ENCODE measurements at regions not wholly inside any gene's neighbourhood (a gene's known extent, or its start where the extent isn't known, plus 50 kb on each side); places are given as distances from the start of the nearest gene placed in this dataset.

- no peak for TF ChIP-seq RARB (CRISPR knock-in tag; IDR thresholded peaks at IDR 0.05)
- TF ChIP-seq OSR1 (CRISPR knock-in tag; IDR thresholded peaks at IDR 0.05), result no peak
- TF ChIP-seq, protein P1, sequence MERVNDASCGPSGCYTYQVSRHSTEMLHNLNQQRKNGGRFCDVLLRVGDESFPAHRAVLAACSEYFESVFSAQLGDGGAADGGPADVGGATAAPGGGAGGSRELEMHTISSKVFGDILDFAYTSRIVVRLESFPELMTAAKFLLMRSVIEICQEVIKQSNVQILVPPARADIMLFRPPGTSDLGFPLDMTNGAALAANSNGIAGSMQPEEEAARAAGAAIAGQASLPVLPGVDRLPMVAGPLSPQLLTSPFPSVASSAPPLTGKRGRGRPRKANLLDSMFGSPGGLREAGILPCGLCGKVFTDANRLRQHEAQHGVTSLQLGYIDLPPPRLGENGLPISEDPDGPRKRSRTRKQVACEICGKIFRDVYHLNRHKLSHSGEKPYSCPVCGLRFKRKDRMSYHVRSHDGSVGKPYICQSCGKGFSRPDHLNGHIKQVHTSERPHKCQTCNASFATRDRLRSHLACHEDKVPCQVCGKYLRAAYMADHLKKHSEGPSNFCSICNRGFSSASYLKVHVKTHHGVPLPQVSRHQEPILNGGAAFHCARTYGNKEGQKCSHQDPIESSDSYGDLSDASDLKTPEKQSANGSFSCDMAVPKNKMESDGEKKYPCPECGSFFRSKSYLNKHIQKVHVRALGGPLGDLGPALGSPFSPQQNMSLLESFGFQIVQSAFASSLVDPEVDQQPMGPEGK (CRISPR knock-in tag; IDR thresholded peaks at IDR 0.05; ENCODE audit: borderline replicate concordance), result no peak
- TF ChIP-seq CSDC2 (CRISPR knock-in tag; IDR thresholded peaks at IDR 0.05), result no peak
- TF ChIP-seq ZFP3 (CRISPR knock-in tag; IDR thresholded peaks at IDR 0.05), result no peak
- TF ChIP-seq POU6F1 (CRISPR knock-in tag; IDR thresholded peaks at IDR 0.05; ENCODE audit: borderline replicate concordance, low read depth), result no peak
- TF ChIP-seq, protein P2, sequence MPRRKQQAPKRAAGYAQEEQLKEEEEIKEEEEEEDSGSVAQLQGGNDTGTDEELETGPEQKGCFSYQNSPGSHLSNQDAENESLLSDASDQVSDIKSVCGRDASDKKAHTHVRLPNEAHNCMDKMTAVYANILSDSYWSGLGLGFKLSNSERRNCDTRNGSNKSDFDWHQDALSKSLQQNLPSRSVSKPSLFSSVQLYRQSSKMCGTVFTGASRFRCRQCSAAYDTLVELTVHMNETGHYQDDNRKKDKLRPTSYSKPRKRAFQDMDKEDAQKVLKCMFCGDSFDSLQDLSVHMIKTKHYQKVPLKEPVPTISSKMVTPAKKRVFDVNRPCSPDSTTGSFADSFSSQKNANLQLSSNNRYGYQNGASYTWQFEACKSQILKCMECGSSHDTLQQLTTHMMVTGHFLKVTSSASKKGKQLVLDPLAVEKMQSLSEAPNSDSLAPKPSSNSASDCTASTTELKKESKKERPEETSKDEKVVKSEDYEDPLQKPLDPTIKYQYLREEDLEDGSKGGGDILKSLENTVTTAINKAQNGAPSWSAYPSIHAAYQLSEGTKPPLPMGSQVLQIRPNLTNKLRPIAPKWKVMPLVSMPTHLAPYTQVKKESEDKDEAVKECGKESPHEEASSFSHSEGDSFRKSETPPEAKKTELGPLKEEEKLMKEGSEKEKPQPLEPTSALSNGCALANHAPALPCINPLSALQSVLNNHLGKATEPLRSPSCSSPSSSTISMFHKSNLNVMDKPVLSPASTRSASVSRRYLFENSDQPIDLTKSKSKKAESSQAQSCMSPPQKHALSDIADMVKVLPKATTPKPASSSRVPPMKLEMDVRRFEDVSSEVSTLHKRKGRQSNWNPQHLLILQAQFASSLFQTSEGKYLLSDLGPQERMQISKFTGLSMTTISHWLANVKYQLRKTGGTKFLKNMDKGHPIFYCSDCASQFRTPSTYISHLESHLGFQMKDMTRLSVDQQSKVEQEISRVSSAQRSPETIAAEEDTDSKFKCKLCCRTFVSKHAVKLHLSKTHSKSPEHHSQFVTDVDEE (CRISPR knock-in tag; IDR thresholded peaks at IDR 0.05), result no peak
- no peak for TF ChIP-seq GLIS3 (CRISPR knock-in tag; IDR thresholded peaks at IDR 0.05)
- no peak for TF ChIP-seq ZFP30 (CRISPR knock-in tag; IDR thresholded peaks at IDR 0.05)
- TF ChIP-seq ZC3H10 (CRISPR knock-in tag; IDR thresholded peaks at IDR 0.05), result no peak
These were observed 107.3 kb upstream of the PALMD start for GRCh38 chr1:99538618-99538956.

Data from SK-N-SH treated with all-trans-retinoic acid at 6 μM for 48 hours (cell line).